ENCODE measurements at regions not wholly inside any gene's neighbourhood (a gene's known extent, or its start where the extent isn't known, plus 50 kb on each side); places are given as distances from the start of the nearest gene placed in this dataset.

- DNase-seq, result no peak
Measured at GRCh38 chr21:28826569-28826968, 166.1 kb downstream of the LTN1 start.

- no peak for DNase-seq
Measured at GRCh38 chr21:28826021-28826420, 166.7 kb downstream of the LTN1 start.

GRCh38 chr21:28823429-28823828, 169.2 kb downstream of the LTN1 start:
- no peak for DNase-seq

GRCh38 chr21:28822486-28823335, 170.0 kb downstream of the LTN1 start:
- no peak for DNase-seq

- DNase-seq, result no peak
Measured at GRCh38 chr21:28822123-28822399, 170.6 kb downstream of the LTN1 start.

GRCh38 chr21:28821276-28822122, 171.2 kb downstream of the LTN1 start:
- no peak for DNase-seq

- DNase-seq, result no peak
Measured at GRCh38 chr21:28818663-28819278, 173.9 kb downstream of the LTN1 start.

- no peak for DNase-seq
Measured at GRCh38 chr21:28817871-28818270, 174.8 kb downstream of the LTN1 start.

- no peak for DNase-seq
Measured at GRCh38 chr21:28811860-28812259, 180.8 kb downstream of the LTN1 start.

GRCh38 chr21:28810826-28811524, 181.7 kb downstream of the LTN1 start:
- DNase-seq, result no peak

- no peak for DNase-seq
Measured at GRCh38 chr21:28805885-28806284, 186.8 kb downstream of the LTN1 start.

- DNase-seq, result no peak
Measured at GRCh38 chr21:28804089-28804670, 188.5 kb downstream of the LTN1 start.

- peak in 1 of 5 donors; percentile 2 for DNase-seq
Measured at GRCh38 chr21:28801906-28802305, 190.8 kb downstream of the LTN1 start.

GRCh38 chr21:28799926-28800325, 192.8 kb downstream of the LTN1 start:
- DNase-seq, result no peak

- DNase-seq, result no peak
Measured at GRCh38 chr21:28798798-28799197, 193.9 kb downstream of the LTN1 start.

GRCh38 chr21:28795251-28795650, 197.4 kb downstream of the LTN1 start:
- DNase-seq, result no peak

- DNase-seq, result no peak
Measured at GRCh38 chr21:28794371-28794851, 198.3 kb downstream of the LTN1 start.

- DNase-seq, result no peak
Measured at GRCh38 chr21:28793043-28793442, 199.6 kb downstream of the LTN1 start.

GRCh38 chr21:28791595-28792282, 200.9 kb downstream of the LTN1 start:
- no peak for DNase-seq

- DNase-seq, result no peak
Measured at GRCh38 chr21:28790335-28790734, 202.3 kb downstream of the LTN1 start.

- no peak for DNase-seq
Measured at GRCh38 chr21:28789523-28789922, 203.2 kb downstream of the LTN1 start.

GRCh38 chr21:28788030-28788429, 204.6 kb downstream of the LTN1 start:
- DNase-seq, result no peak

Data from T-helper 1 cell (primary cell).